CD14-positive monocyte (primary cell): ENCODE measurements at regions not wholly inside any gene's neighbourhood (a gene's known extent, or its start where the extent isn't known, plus 50 kb on each side); places are given as distances from the start of the nearest gene placed in this dataset.

ENCODE experiments used
- DNase-seq, 3 donors: peaks; one replicate each; pipeline ENCODE4 v3.0.0-alpha.2; 2011 to 2022
- H2AFZ ChIP-seq: 2 replicates; pipeline ENCODE4 v1.6.0; 2012; ENCODE audit warnings: mild to moderate bottlenecking, low read depth, low read length, inconsistent platforms; ENCODE audit not compliant: insufficient read depth, poor library complexity, severe bottlenecking
- H3K27ac ChIP-seq, 2 donors: 1 replicate in 1 of 2; 2 replicates in 1 of 2; pipeline ENCODE4 v1.5.1; 2012 to 2013; ENCODE audit warnings: low read length in 2 of 2, control low read depth in 1 of 2, inconsistent platforms in 1 of 2, low read depth in 1 of 2, mild to moderate bottlenecking in 1 of 2
- H3K27me3 ChIP-seq, 2 donors: one replicate each; pipeline versions ENCODE4 v1.6.0 to v1.6.1; 2011 to 2013; ENCODE audit warnings: low read length in 2 of 2; ENCODE audit not compliant: control insufficient read depth in 2 of 2, insufficient read depth in 2 of 2
- H3K36me3 ChIP-seq, 2 donors: replicated peaks in 1 of 2; 1 replicate in 1 of 2; 2 replicates in 1 of 2; pipeline versions ENCODE4 v1.5.1 to v1.6.1; 2012 to 2013; ENCODE audit warnings: low read length in 2 of 2, control low read depth in 1 of 2, inconsistent platforms in 1 of 2, mild to moderate bottlenecking in 1 of 2; ENCODE audit not compliant: insufficient read depth in 2 of 2, control insufficient read depth in 1 of 2
- H3K4me1 ChIP-seq, 2 donors: 1 replicate in 1 of 2; 2 replicates in 1 of 2; pipeline versions ENCODE4 v1.5.1 to v1.6.1; 2012 to 2013; ENCODE audit warnings: low read length in 2 of 2, control low read depth in 1 of 2, inconsistent platforms in 1 of 2, mild to moderate bottlenecking in 1 of 2, moderate library complexity in 1 of 2; ENCODE audit not compliant: insufficient read depth in 2 of 2, control insufficient read depth in 1 of 2
- H3K4me2 ChIP-seq: replicated peaks from 2 replicates; pipeline ENCODE3; 2012; ENCODE audit warnings: low read length, moderate library complexity, mild to moderate bottlenecking; ENCODE audit not compliant: poor library complexity, severe bottlenecking; ENCODE audit errors: extremely low read depth
- H3K4me3 ChIP-seq, 3 experiments: fragments of 200-600 bp in 1 of 3; sonication (generic) in 1 of 3; replicated peaks in 1 of 3; 1 replicate in 2 of 3; 2 replicates in 1 of 3; pipeline ENCODE4 v1.5.1; 2011 to 2013; ENCODE audit warnings: low read length in 3 of 3, mild to moderate bottlenecking in 3 of 3, control low read depth in 2 of 3, low read depth in 2 of 3, inconsistent platforms in 1 of 3, moderate library complexity in 1 of 3
- H3K79me2 ChIP-seq: 2 replicates; pipeline ENCODE4 v1.6.0; 2012; ENCODE audit warnings: mild to moderate bottlenecking, control low read depth, inconsistent platforms, low read length, moderate library complexity; ENCODE audit not compliant: insufficient read depth
- H3K9ac ChIP-seq: 2 replicates; pipeline ENCODE4 v1.6.0; 2017; ENCODE audit warnings: low read length, mild to moderate bottlenecking; ENCODE audit not compliant: insufficient read depth, poor library complexity, severe bottlenecking
- H3K9me3 ChIP-seq, 2 donors: replicated peaks in 1 of 2; 1 replicate in 1 of 2; 2 replicates in 1 of 2; pipeline versions ENCODE4 v1.5.1 to v1.6.1; 2012 to 2013; ENCODE audit warnings: low read length in 2 of 2, control low read depth in 1 of 2; ENCODE audit not compliant: control insufficient read depth in 1 of 2, insufficient read depth in 1 of 2
- H4K20me1 ChIP-seq: 2 replicates; pipeline ENCODE4 v1.6.0; 2012; ENCODE audit warnings: mild to moderate bottlenecking, low read length, control low read depth, moderate library complexity; ENCODE audit not compliant: insufficient read depth
- H3K27ac Mint-ChIP-seq, 7 donors: one replicate each; pipeline ENCODE4 v1.8.0; 2020; ENCODE audit warnings: mild to moderate bottlenecking in 7 of 7, mixed read lengths in 7 of 7, moderate library complexity in 6 of 7, inconsistent platforms in 2 of 7
- H3K27me3 Mint-ChIP-seq, 3 donors: one replicate each; pipeline ENCODE4 v1.8.0; 2021 to 2022; ENCODE audit warnings: low read depth in 3 of 3, mild to moderate bottlenecking in 3 of 3, mixed read lengths in 3 of 3, moderate library complexity in 3 of 3, inconsistent platforms in 1 of 3
- H3K36me3 Mint-ChIP-seq, 2 donors: one replicate each; pipeline ENCODE4 v1.8.0; 2020; ENCODE audit warnings: mixed read lengths in 2 of 2, inconsistent platforms in 1 of 2, mild to moderate bottlenecking in 1 of 2
- H3K4me1 Mint-ChIP-seq: one replicate; pipeline ENCODE4 v1.8.0; 2020; ENCODE audit warnings: mild to moderate bottlenecking, mixed read lengths
- H3K4me3 Mint-ChIP-seq, 2 donors: one replicate each; pipeline ENCODE4 v1.8.0; 2020; ENCODE audit warnings: mild to moderate bottlenecking in 2 of 2, mixed read lengths in 2 of 2, moderate library complexity in 1 of 2
- H3K9me3 Mint-ChIP-seq, 7 donors: one replicate each; pipeline ENCODE4 v1.8.0; 2020 to 2022; ENCODE audit warnings: mixed read lengths in 7 of 7, mild to moderate bottlenecking in 6 of 7, moderate library complexity in 6 of 7, inconsistent platforms in 2 of 7
- WGBS: methylation state at CpG from one replicate; pipeline ENCODE4 v1.1.5; 2013; ENCODE audit warnings: missing lambda C conversion rate; ENCODE audit not compliant: insufficient coverage; 5-methylcytosine and 5-hydroxymethylcytosine counted together
- intact Hi-C, 2 donors: fragments of 100-400 bp; cut with micrococcal nuclease; formaldehyde crosslinking; loops; one replicate each; pipeline versions ENCODE4 v1.15.0 to v1.15.1; 2023
- TF ChIP-seq, protein P1 (sequence below): fragments of 200-600 bp; IDR thresholded peaks from one replicate; pipeline ENCODE4 v1.8.0; 2022; ENCODE audit warnings: antibody characterized with exemption, mild to moderate bottlenecking

GRCh38 chr6:104396077-104396476, 463.6 kb downstream of the HACE1 start:
- Histone ChIP-seq H3K27me3 (no peaks in the 10 kb centered on the region), H2AFZ (no peak overlapping the region), H3K36me3 (no peaks in the 10 kb centered on the region), H4K20me1 (no peaks in the 10 kb centered on the region), H3K4me2 (no peak overlapping the region), H3K79me2 (no peaks in the 10 kb centered on the region), H3K27ac (no peak overlapping the region), H3K4me1 (no peaks in the 10 kb centered on the region), H3K9me3 (no peaks in the 10 kb centered on the region), H3K9ac (no peak overlapping the region), H3K4me3 (no peak overlapping the region)
- H3K4me3 Mint-ChIP-seq, result no peak overlapping the region
- no peaks in the 10 kb centered on the region for H3K36me3 Mint-ChIP-seq
- intact Hi-C loops, result no loop called here
- TF ChIP-seq, protein P1, sequence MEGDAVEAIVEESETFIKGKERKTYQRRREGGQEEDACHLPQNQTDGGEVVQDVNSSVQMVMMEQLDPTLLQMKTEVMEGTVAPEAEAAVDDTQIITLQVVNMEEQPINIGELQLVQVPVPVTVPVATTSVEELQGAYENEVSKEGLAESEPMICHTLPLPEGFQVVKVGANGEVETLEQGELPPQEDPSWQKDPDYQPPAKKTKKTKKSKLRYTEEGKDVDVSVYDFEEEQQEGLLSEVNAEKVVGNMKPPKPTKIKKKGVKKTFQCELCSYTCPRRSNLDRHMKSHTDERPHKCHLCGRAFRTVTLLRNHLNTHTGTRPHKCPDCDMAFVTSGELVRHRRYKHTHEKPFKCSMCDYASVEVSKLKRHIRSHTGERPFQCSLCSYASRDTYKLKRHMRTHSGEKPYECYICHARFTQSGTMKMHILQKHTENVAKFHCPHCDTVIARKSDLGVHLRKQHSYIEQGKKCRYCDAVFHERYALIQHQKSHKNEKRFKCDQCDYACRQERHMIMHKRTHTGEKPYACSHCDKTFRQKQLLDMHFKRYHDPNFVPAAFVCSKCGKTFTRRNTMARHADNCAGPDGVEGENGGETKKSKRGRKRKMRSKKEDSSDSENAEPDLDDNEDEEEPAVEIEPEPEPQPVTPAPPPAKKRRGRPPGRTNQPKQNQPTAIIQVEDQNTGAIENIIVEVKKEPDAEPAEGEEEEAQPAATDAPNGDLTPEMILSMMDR, result no peak
- peaks cover 0 to 2% (median 0%) of the 10 kb centered on the region in 3 donors for H3K27me3 Mint-ChIP-seq
- no peak overlapping the region for H3K27ac Mint-ChIP-seq
- H3K9me3 Mint-ChIP-seq, result peaks cover 0 to 2% (median 0%) of the 10 kb centered on the region in 7 donors
- H3K4me1 Mint-ChIP-seq, result no peaks in the 10 kb centered on the region
- peak in 1 of 3 donors; percentile 8 for DNase-seq
- WGBS, result no CpG with 5 or more reads among the region's 3 CpGs

DNA sequence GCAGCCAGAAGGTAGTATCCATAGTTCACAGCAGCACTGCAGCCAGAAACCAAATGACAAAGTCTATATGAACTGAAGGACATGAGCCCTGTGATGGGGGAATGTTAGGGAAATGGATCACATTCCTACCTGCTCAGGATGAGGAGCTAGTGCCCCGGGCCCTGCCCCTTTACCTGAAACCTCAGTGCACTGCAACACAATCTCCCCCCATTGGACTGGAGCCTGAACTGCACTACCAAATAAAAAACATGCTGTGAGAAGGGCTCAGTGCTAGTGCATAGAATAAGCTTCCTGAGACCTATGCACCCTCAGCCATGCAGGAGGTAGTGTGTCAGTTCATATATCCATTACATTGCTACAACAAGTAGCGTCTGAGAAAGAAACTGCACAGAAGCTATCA, 477.8 kb downstream of the HACE1 start:
- no peak overlapping the region for H3K4me2 ChIP-seq
- no peaks in the 10 kb centered on the region for H3K27me3 ChIP-seq
- DNase-seq, result no peak
- Mint-ChIP-seq H3K9me3 (peaks cover 2 to 9% (median 5%) of the 10 kb centered on the region in 7 donors), H3K4me3 (no peak overlapping the region), H3K27ac (no peak overlapping the region), H3K27me3 (no peaks in the 10 kb centered on the region), H3K4me1 (no peaks in the 10 kb centered on the region), H3K36me3 (no peaks in the 10 kb centered on the region)
- H3K4me1 ChIP-seq, result no peaks in the 10 kb centered on the region
- TF ChIP-seq, protein P1, result no peak
- WGBS, result 64% methylated on average over 1 of the region's 2 CpGs
- intact Hi-C loops, result no loop called here
- H3K9me3 ChIP-seq, result no peaks in the 10 kb centered on the region
- H3K36me3 ChIP-seq, result no peaks in the 10 kb centered on the region
- H3K27ac ChIP-seq, result no peak overlapping the region
- no peaks in the 10 kb centered on the region for H4K20me1 ChIP-seq
- H3K9ac ChIP-seq, result no peak overlapping the region
- H3K79me2 ChIP-seq, result no peaks in the 10 kb centered on the region
- no peak overlapping the region for H2AFZ ChIP-seq
- H3K4me3 ChIP-seq, result no peak overlapping the region
